GM23338 (cell line): ENCODE measurements at regions not wholly inside any gene's neighbourhood (a gene's known extent, or its start where the extent isn't known, plus 50 kb on each side); places are given as distances from the start of the nearest gene placed in this dataset.

Source experiments
- CREB1 ChIP-seq: fragments of 250-450 bp; sonication (Bioruptor Pico); IDR thresholded peaks from 2 replicates; pipeline ENCODE4 v1.5.0; 2020; ENCODE audit warnings: low read depth, mild to moderate bottlenecking, moderate library complexity
- CTCF ChIP-seq, 2 experiments: fragments of 200-600 bp in 1 of 2; sonication (generic) in 1 of 2; conservative IDR thresholded peaks; 2 replicates each; pipeline versions ENCODE4 v1.5.1 to v1.6.1; 2016 to 2017; ENCODE audit warnings: antibody characterized with exemption in 2 of 2, low read depth in 2 of 2, mild to moderate bottlenecking in 2 of 2, moderate library complexity in 1 of 2
- ETS1 ChIP-seq: IDR thresholded peaks from 2 replicates; pipeline ENCODE4 v1.6.1; 2016; ENCODE audit warnings: antibody characterized with exemption
- EZH2 ChIP-seq: fragments of 200-600 bp; sonication (generic); IDR thresholded peaks from one replicate; pipeline ENCODE4 v1.8.0; 2017; ENCODE audit warnings: antibody characterized with exemption, mild to moderate bottlenecking, low read depth; ENCODE audit not compliant: unreplicated experiment
- NANOG ChIP-seq: IDR thresholded peaks from 2 replicates; pipeline ENCODE4 v1.6.1; 2016; ENCODE audit warnings: antibody characterized with exemption, borderline replicate concordance
- POLR2AphosphoS5 ChIP-seq: IDR thresholded peaks from 2 replicates; pipeline ENCODE4 v1.6.1; 2016; ENCODE audit warnings: antibody characterized with exemption, low read depth
- REST ChIP-seq: IDR thresholded peaks from one replicate; pipeline ENCODE4 v1.6.1; 2018; ENCODE audit warnings: antibody characterized with exemption; ENCODE audit not compliant: unreplicated experiment
- ZNF331 ChIP-seq: fragments of 250-450 bp; sonication (Bioruptor Pico); IDR thresholded peaks from 2 replicates; pipeline ENCODE4 v1.5.0; 2020; ENCODE audit warnings: low read depth, mild to moderate bottlenecking, moderate library complexity

GRCh38 chr6:92887871-92888270 lies 531.5 kb downstream of the EPHA7 start:
- TF ChIP-seq CTCF (conservative IDR thresholded peaks at IDR 0.05; ENCODE audit: low read depth in 2 of 2) (no peak), EZH2 (no peak), REST (no peak), POLR2AphosphoS5 (no peak), ETS1 (no peak), ZNF331 (CRISPR knock-in tag) (no peak), CREB1 (CRISPR knock-in tag) (no peak), NANOG (no peak)
